Immature natural killer cell (primary cell): ENCODE measurements at regions not wholly inside any gene's neighbourhood (a gene's known extent, or its start where the extent isn't known, plus 50 kb on each side); places are given as distances from the start of the nearest gene placed in this dataset.
"Not testable (repeated sequence)": the region's sequence is repeated elsewhere in the genome, so short reads cannot be mapped to it uniquely, and the experiment has no call there.

Experiments
- DNase-seq, 3 donors: peaks; one replicate each; pipeline ENCODE4 v3.0.0; 2022; ENCODE audit warnings: mixed read lengths in 1 of 3
- H3K27ac Mint-ChIP-seq, 6 donors: one replicate each; pipeline ENCODE4 v1.8.0; 2020; ENCODE audit warnings: mixed read lengths in 6 of 6, mild to moderate bottlenecking in 5 of 6, inconsistent platforms in 4 of 6, moderate library complexity in 3 of 6
- H3K27me3 Mint-ChIP-seq, 3 donors: one replicate each; pipeline ENCODE4 v1.8.0; 2020 to 2021; ENCODE audit warnings: low read depth in 3 of 3, mild to moderate bottlenecking in 3 of 3, mixed read lengths in 3 of 3, moderate library complexity in 3 of 3, inconsistent platforms in 1 of 3
- H3K36me3 Mint-ChIP-seq, 3 donors: one replicate each; pipeline ENCODE4 v1.8.0; 2020; ENCODE audit warnings: mixed read lengths in 3 of 3, inconsistent platforms in 2 of 3, mild to moderate bottlenecking in 2 of 3
- H3K4me1 Mint-ChIP-seq, 2 donors: one replicate each; pipeline ENCODE4 v1.8.0; 2020; ENCODE audit warnings: inconsistent platforms in 2 of 2, mild to moderate bottlenecking in 2 of 2, mixed read lengths in 2 of 2, moderate library complexity in 1 of 2
- H3K4me3 Mint-ChIP-seq, 5 donors: one replicate each; pipeline ENCODE4 v1.8.0; 2020; ENCODE audit warnings: mild to moderate bottlenecking in 5 of 5, mixed read lengths in 5 of 5, inconsistent platforms in 3 of 5, moderate library complexity in 3 of 5
- H3K9me3 Mint-ChIP-seq, 6 donors: one replicate each; pipeline ENCODE4 v1.8.0; 2020; ENCODE audit warnings: mild to moderate bottlenecking in 6 of 6, mixed read lengths in 6 of 6, inconsistent platforms in 4 of 6, moderate library complexity in 3 of 6

GRCh38 chr14:106648874-106649273 lies 1122.5 kb downstream of the TMEM121 start:
- not testable (repeated sequence) for H3K9me3 Mint-ChIP-seq, H3K36me3 Mint-ChIP-seq, H3K27ac Mint-ChIP-seq, DNase-seq, H3K4me3 Mint-ChIP-seq, H3K4me1 Mint-ChIP-seq
- peaks cover 2 to 12% (median 2%) of the 10 kb centered on the region in 3 donors for H3K27me3 Mint-ChIP-seq

- DNase-seq, result no peak
- Mint-ChIP-seq H3K9me3 (peaks cover 0 to 2% (median 0%) of the 10 kb centered on the region in 6 donors), H3K4me1 (peaks cover 10 to 15% of the 10 kb centered on the region in 2 donors), H3K36me3 (peaks cover 0 to 3% (median 0%) of the 10 kb centered on the region in 3 donors), H3K27ac (no peak overlapping the region), H3K4me3 (no peak overlapping the region), H3K27me3 (peaks cover 0 to 13% (median 2%) of the 10 kb centered on the region in 3 donors)
Measured at GRCh38 chr14:106651016-106651415, 1124.6 kb downstream of the TMEM121 start.

- H3K4me3 Mint-ChIP-seq, result no peak overlapping the region
- H3K27me3 Mint-ChIP-seq, result peaks cover 0 to 13% (median 3%) of the 10 kb centered on the region in 3 donors
- no peak overlapping the region for H3K27ac Mint-ChIP-seq
Measured at GRCh38 chr14:106652494-106652893, 1126.1 kb downstream of the TMEM121 start.

GRCh38 chr14:106657460-106657859 lies 1131.1 kb downstream of the TMEM121 start:
- Mint-ChIP-seq H3K36me3 (no peaks in the 10 kb centered on the region), H3K4me1 (peaks cover 11 to 19% of the 10 kb centered on the region in 2 donors), H3K9me3 (no peaks in the 10 kb centered on the region), H3K27me3 (peaks cover 5 to 7% (median 6%) of the 10 kb centered on the region in 3 donors), H3K4me3 (no peak overlapping the region), H3K27ac (no peak overlapping the region)
- DNase-seq, result no peak

More at GRCh38 chr14:106652494-106652893, 1126.1 kb downstream of the TMEM121 start:
- H3K9me3 Mint-ChIP-seq, result peaks cover 0 to 2% (median 0%) of the 10 kb centered on the region in 6 donors
- H3K36me3 Mint-ChIP-seq, result peaks cover 0 to 3% (median 0%) of the 10 kb centered on the region in 3 donors
- H3K4me1 Mint-ChIP-seq, result peaks cover 11 to 18% of the 10 kb centered on the region in 2 donors
- DNase-seq, result no peak

- H3K27ac Mint-ChIP-seq, H3K9me3 Mint-ChIP-seq, H3K4me3 Mint-ChIP-seq, H3K27me3 Mint-ChIP-seq, DNase-seq, H3K36me3 Mint-ChIP-seq: not testable (repeated sequence)
- peaks cover 11 to 19% of the 10 kb centered on the region in 2 donors for H3K4me1 Mint-ChIP-seq
Measured at GRCh38 chr14:106658066-106658860, 1131.9 kb downstream of the TMEM121 start.

GRCh38 chr14:106661561-106661960 lies 1135.2 kb downstream of the TMEM121 start:
- not testable (repeated sequence) for H3K4me3 Mint-ChIP-seq, H3K36me3 Mint-ChIP-seq, H3K27ac Mint-ChIP-seq, H3K9me3 Mint-ChIP-seq, H3K27me3 Mint-ChIP-seq, H3K4me1 Mint-ChIP-seq
- peak; percentile 26 to 45 (median 43) for DNase-seq

- Mint-ChIP-seq H3K9me3 (peaks cover 0 to 1% (median 0%) of the 10 kb centered on the region in 6 donors), H3K36me3 (no peaks in the 10 kb centered on the region), H3K4me3 (no peak overlapping the region), H3K4me1 (peaks cover 0 to 7% of the 10 kb centered on the region in 2 donors), H3K27ac (peak overlapping the region in 1 of 6 donors; percentile 10), H3K27me3 (peaks cover 4 to 11% (median 6%) of the 10 kb centered on the region in 3 donors)
- DNase-seq, result no peak
Measured at GRCh38 chr14:106662936-106663550, 1136.7 kb downstream of the TMEM121 start.

- H3K9me3 Mint-ChIP-seq, H3K36me3 Mint-ChIP-seq, H3K4me1 Mint-ChIP-seq, H3K4me3 Mint-ChIP-seq: not testable (repeated sequence)
- Mint-ChIP-seq H3K27ac (peak overlapping the region in 1 of 6 donors; percentile 24), H3K27me3 (peaks cover 4 to 11% (median 6%) of the 10 kb centered on the region in 3 donors)
- peak; percentile 38 to 57 (median 49) for DNase-seq
Measured at GRCh38 chr14:106663805-106664410, 1137.5 kb downstream of the TMEM121 start.

- Mint-ChIP-seq H3K4me3 (no peak overlapping the region), H3K4me1 (peaks cover 0 to 7% of the 10 kb centered on the region in 2 donors), H3K27me3 (peaks cover 0 to 16% (median 6%) of the 10 kb centered on the region in 3 donors), H3K27ac (no peak overlapping the region), H3K9me3 (peaks cover 0 to 1% (median 0%) of the 10 kb centered on the region in 6 donors), H3K36me3 (no peaks in the 10 kb centered on the region)
- no peak for DNase-seq
Measured at GRCh38 chr14:106665814-106666213, 1139.4 kb downstream of the TMEM121 start.

- no peak for DNase-seq
- Mint-ChIP-seq H3K27ac (no peak overlapping the region), H3K36me3 (no peaks in the 10 kb centered on the region), H3K9me3 (peaks cover 0 to 1% (median 0%) of the 10 kb centered on the region in 6 donors), H3K4me1 (peaks cover 0 to 6% of the 10 kb centered on the region in 2 donors), H3K4me3 (no peak overlapping the region), H3K27me3 (peaks cover 0 to 16% (median 6%) of the 10 kb centered on the region in 3 donors)
Measured at GRCh38 chr14:106666341-106666740, 1140.0 kb downstream of the TMEM121 start.

GRCh38 chr14:106670011-106670410 lies 1143.6 kb downstream of the TMEM121 start:
- Mint-ChIP-seq H3K36me3 (no peaks in the 10 kb centered on the region), H3K9me3 (peaks cover 0 to 1% (median 0%) of the 10 kb centered on the region in 6 donors), H3K27ac (no peak overlapping the region), H3K4me1 (no peaks in the 10 kb centered on the region), H3K4me3 (no peak overlapping the region), H3K27me3 (peaks cover 3 to 22% (median 4%) of the 10 kb centered on the region in 3 donors)
- DNase-seq, result no peak

- DNase-seq, H3K27ac Mint-ChIP-seq, H3K4me3 Mint-ChIP-seq, H3K9me3 Mint-ChIP-seq, H3K36me3 Mint-ChIP-seq, H3K4me1 Mint-ChIP-seq: not testable (repeated sequence)
- H3K27me3 Mint-ChIP-seq, result peaks cover 3 to 18% (median 7%) of the 10 kb centered on the region in 3 donors
Measured at GRCh38 chr14:106674093-106674492, 1147.7 kb downstream of the TMEM121 start.

GRCh38 chr14:106674509-106675125 lies 1148.2 kb downstream of the TMEM121 start:
- not testable (repeated sequence) for H3K36me3 Mint-ChIP-seq, H3K4me1 Mint-ChIP-seq, H3K9me3 Mint-ChIP-seq, H3K27ac Mint-ChIP-seq, DNase-seq, H3K4me3 Mint-ChIP-seq
- H3K27me3 Mint-ChIP-seq, result peaks cover 3 to 18% (median 7%) of the 10 kb centered on the region in 3 donors
